Hepatocyte (in vitro differentiated cells): ENCODE measurements at regions not wholly inside any gene's neighbourhood (a gene's known extent, or its start where the extent isn't known, plus 50 kb on each side); places are given as distances from the start of the nearest gene placed in this dataset.
"Not testable (repeated sequence)": the region's sequence is repeated elsewhere in the genome, so short reads cannot be mapped to it uniquely, and the experiment has no call there.

Experiments used
- DNase-seq: peaks from one replicate; pipeline ENCODE4 v3.0.0-alpha.2; 2016; ENCODE audit warnings: low spot score
- H2AFZ ChIP-seq: fragments of 200-600 bp; sonication (generic); 2 replicates; pipeline ENCODE4 v1.6.0; 2016; ENCODE audit warnings: antibody characterized with exemption, mild to moderate bottlenecking
- H3K27ac ChIP-seq: fragments of 200-600 bp; sonication (generic); 2 replicates; pipeline ENCODE4 v1.5.1; 2016; ENCODE audit warnings: mild to moderate bottlenecking
- H3K27me3 ChIP-seq: fragments of 200-600 bp; sonication (generic); 2 replicates; pipeline ENCODE4 v1.6.1; 2016
- H3K36me3 ChIP-seq: fragments of 200-600 bp; sonication (generic); replicated peaks from 2 replicates; pipeline ENCODE4 v1.5.1; 2016; ENCODE audit warnings: low read depth; ENCODE audit not compliant: insufficient read depth
- H3K4me1 ChIP-seq: fragments of 200-600 bp; sonication (generic); 2 replicates; pipeline ENCODE4 v1.5.1; 2016; ENCODE audit warnings: mild to moderate bottlenecking, moderate library complexity; ENCODE audit not compliant: insufficient read depth
- H3K4me2 ChIP-seq: fragments of 200-600 bp; sonication (generic); 2 replicates; pipeline ENCODE4 v1.6.0; 2016
- H3K4me3 ChIP-seq: fragments of 200-600 bp; sonication (generic); 2 replicates; pipeline ENCODE4 v1.5.1; 2016; ENCODE audit warnings: mild to moderate bottlenecking
- H3K79me2 ChIP-seq: fragments of 200-600 bp; sonication (generic); 2 replicates; pipeline ENCODE4 v1.6.0; 2017; ENCODE audit warnings: mild to moderate bottlenecking
- H3K9me2 ChIP-seq: fragments of 200-600 bp; sonication (generic); replicated peaks from 2 replicates; pipeline ENCODE4 v1.6.0; 2017; ENCODE audit warnings: mild to moderate bottlenecking; ENCODE audit not compliant: insufficient read depth
- H3K9me3 ChIP-seq: fragments of 200-600 bp; sonication (generic); 2 replicates; pipeline ENCODE4 v1.5.1; 2016; ENCODE audit warnings: low read depth, mild to moderate bottlenecking
- H4K20me1 ChIP-seq: fragments of 200-600 bp; sonication (generic); 2 replicates; pipeline ENCODE4 v1.6.0; 2016; ENCODE audit warnings: mild to moderate bottlenecking; ENCODE audit not compliant: insufficient read depth, poor library complexity, severe bottlenecking
- CTCF ChIP-seq: fragments of 200-600 bp; sonication (generic); IDR thresholded peaks from 2 replicates; pipeline ENCODE4 v1.5.1; 2016; ENCODE audit warnings: antibody characterized with exemption, mild to moderate bottlenecking; ENCODE audit not compliant: poor library complexity
- EZH2 ChIP-seq: fragments of 200-600 bp; sonication (generic); IDR thresholded peaks from 2 replicates; pipeline ENCODE4 v1.6.1; 2016; ENCODE audit warnings: antibody characterized with exemption, mild to moderate bottlenecking, borderline replicate concordance
- EZH2phosphoT487 ChIP-seq: fragments of 200-600 bp; sonication (generic); IDR thresholded peaks from one replicate; pipeline ENCODE4 v1.6.1; 2018; ENCODE audit warnings: antibody characterized with exemption, mild to moderate bottlenecking, low read depth, moderate library complexity; ENCODE audit not compliant: unreplicated experiment, severe bottlenecking
- WGBS: methylation state at CpG from one replicate; pipeline ENCODE4 v1.1.6; 2016; ENCODE audit warnings: low lambda C conversion rate; ENCODE audit errors: missing lambda C conversion rate; 5-methylcytosine and 5-hydroxymethylcytosine counted together

- Histone ChIP-seq H3K4me3 (no peak overlapping the region), H3K36me3 (no peaks in the 10 kb centered on the region), H4K20me1 (no peaks in the 10 kb centered on the region), H3K9me3 (no peaks in the 10 kb centered on the region), H3K27me3 (no peaks in the 10 kb centered on the region), H3K9me2 (no peaks in the 10 kb centered on the region), H3K27ac (no peak overlapping the region), H2AFZ (no peak overlapping the region), H3K4me1 (no peaks in the 10 kb centered on the region), H3K79me2 (no peaks in the 10 kb centered on the region), H3K4me2 (no peak overlapping the region)
- DNase-seq = no peak
- WGBS = 94% methylated on average over 3 of the region's 3 CpGs
- TF ChIP-seq EZH2 (no peak), CTCF (no peak), EZH2phosphoT487 (no peak)
Measured at GRCh38 chr3:6680119-6680806, 180.7 kb upstream of the GRM7 start.

GRCh38 chr3:6697285-6697684 is 163.6 kb upstream of the GRM7 start:
- 88% methylated on average over 3 of the region's 3 CpGs for WGBS
- H4K20me1 ChIP-seq = no peaks in the 10 kb centered on the region

GRCh38 chr3:6697722-6698121 is 163.2 kb upstream of the GRM7 start:
- H2AFZ ChIP-seq = no peak overlapping the region
- no peak overlapping the region for H3K4me3 ChIP-seq
- no peaks in the 10 kb centered on the region for H4K20me1 ChIP-seq
- H3K27ac ChIP-seq = no peak overlapping the region
- WGBS = 84% methylated on average over 6 of the region's 6 CpGs
- no peaks in the 10 kb centered on the region for H3K27me3 ChIP-seq
- DNase-seq = no peak
- no peaks in the 10 kb centered on the region for H3K4me1 ChIP-seq
- H3K4me2 ChIP-seq = no peak overlapping the region
- H3K79me2 ChIP-seq = no peaks in the 10 kb centered on the region
- no peaks in the 10 kb centered on the region for H3K9me3 ChIP-seq
- no peaks in the 10 kb centered on the region for H3K9me2 ChIP-seq
- no peaks in the 10 kb centered on the region for H3K36me3 ChIP-seq
- TF ChIP-seq CTCF (no peak), EZH2phosphoT487 (no peak), EZH2 (no peak)

More at GRCh38 chr3:6697285-6697684, 163.6 kb upstream of the GRM7 start:
- Histone ChIP-seq H3K9me2 (no peaks in the 10 kb centered on the region), H3K4me1 (no peaks in the 10 kb centered on the region), H3K4me3 (no peak overlapping the region), H3K9me3 (no peaks in the 10 kb centered on the region), H2AFZ (no peak overlapping the region), H3K27ac (no peak overlapping the region), H3K79me2 (no peaks in the 10 kb centered on the region), H3K36me3 (no peaks in the 10 kb centered on the region), H3K4me2 (no peak overlapping the region), H3K27me3 (no peaks in the 10 kb centered on the region)
- DNase-seq = no peak
- TF ChIP-seq EZH2 (no peak), CTCF (no peak), EZH2phosphoT487 (no peak)

- WGBS = 72% methylated on average over 5 of the region's 5 CpGs
- not testable (repeated sequence) for H3K4me2 ChIP-seq, H3K4me3 ChIP-seq, H2AFZ ChIP-seq, H3K27ac ChIP-seq, H3K9me2 ChIP-seq, H3K36me3 ChIP-seq, H3K9me3 ChIP-seq, DNase-seq, H3K79me2 ChIP-seq, H3K27me3 ChIP-seq, H3K4me1 ChIP-seq, H4K20me1 ChIP-seq
Measured at GRCh38 chr3:6704817-6705216, 156.1 kb upstream of the GRM7 start.
